HG02884 (cell line): ENCODE measurements at regions not wholly inside any gene's neighbourhood (a gene's known extent, or its start where the extent isn't known, plus 50 kb on each side); places are given as distances from the start of the nearest gene placed in this dataset.

Experiments used
- ATAC-seq: cut with Tn5 transposase; IDR thresholded peaks from one replicate; pipeline ENCODE4 v1.9.1; 2021; ENCODE audit warnings: mild to moderate bottlenecking, moderate library complexity; ENCODE audit not compliant: unreplicated experiment

- ATAC-seq, result no peak
These were observed 186.2 kb downstream of the ERMARD start for GRCh38 chr6:169937389-169938261.

- no peak for ATAC-seq
These were observed 185.0 kb downstream of the ERMARD start for GRCh38 chr6:169936355-169936975.

- no peak for ATAC-seq
These were observed 184.4 kb downstream of the ERMARD start for GRCh38 chr6:169935861-169936260.

GRCh38 chr6:169935348-169935718 lies 183.9 kb downstream of the ERMARD start:
- ATAC-seq, result no peak

- ATAC-seq, result no peak
These were observed 183.4 kb downstream of the ERMARD start for GRCh38 chr6:169934699-169935347.

- ATAC-seq, result no peak
These were observed 182.6 kb downstream of the ERMARD start for GRCh38 chr6:169933839-169934698.

- no peak for ATAC-seq
These were observed 181.9 kb downstream of the ERMARD start for GRCh38 chr6:169933251-169933821.

GRCh38 chr6:169932491-169932890 lies 181.1 kb downstream of the ERMARD start:
- no peak for ATAC-seq

- no peak for ATAC-seq
These were observed 179.8 kb downstream of the ERMARD start for GRCh38 chr6:169931261-169931660.

- ATAC-seq, result no peak
These were observed 179.4 kb downstream of the ERMARD start for GRCh38 chr6:169930799-169931198.

- no peak for ATAC-seq
These were observed 176.3 kb downstream of the ERMARD start for GRCh38 chr6:169927711-169928110.

GRCh38 chr6:169926617-169927417 lies 175.4 kb downstream of the ERMARD start:
- no peak for ATAC-seq

GRCh38 chr6:169923468-169924464 lies 172.3 kb downstream of the ERMARD start:
- no peak for ATAC-seq

- no peak for ATAC-seq
These were observed 170.7 kb downstream of the ERMARD start for GRCh38 chr6:169921853-169922824.

- no peak for ATAC-seq
These were observed 169.8 kb downstream of the ERMARD start for GRCh38 chr6:169921217-169921616.

GRCh38 chr6:169920359-169921020 lies 169.1 kb downstream of the ERMARD start:
- ATAC-seq, result no peak
